PC-3 (cell line): ENCODE measurements at regions not wholly inside any gene's neighbourhood (a gene's known extent, or its start where the extent isn't known, plus 50 kb on each side); places are given as distances from the start of the nearest gene placed in this dataset.

ENCODE experiments used
- ATAC-seq: fragments of 200-7000 bp; cut with Tn5 transposase; 2 replicates; pipeline ENCODE4 v1.9.1; 2020; ENCODE audit warnings: mild to moderate bottlenecking, moderate library complexity
- BruUV-seq: library from RNA; stranded (reverse); fragments of 400-500 nt; replicated peaks from 2 replicates; lab custom pipeline; 2021; lab: Mats Ljungman, UMichigan
- CTCF ChIA-PET: fragments of 300-600 bp; sonication (Branson Sonifier 250); formaldehyde crosslinking; loops from one replicate; lab custom pipeline; 2022; ENCODE audit warnings: antibody characterized with exemption; lab: Charles Lee
- POLR2A ChIA-PET: fragments of 300-600 bp; sonication (Branson Sonifier 250); formaldehyde crosslinking; loops from one replicate; lab custom pipeline; 2022; ENCODE audit warnings: antibody characterized with exemption; ENCODE audit not compliant: unreplicated experiment; lab: Charles Lee
- DNase-seq: peaks from one replicate; pipeline ENCODE4 v3.0.0-alpha.2; 2015
- H2AFZ ChIP-seq: fragments of 300-600 bp; sonication (generic); 2 replicates; pipeline ENCODE4 v1.6.0; 2016; ENCODE audit warnings: antibody characterized with exemption, low read length
- H3F3A ChIP-seq: fragments of 300-600 bp; sonication (generic); one replicate; pipeline ENCODE4 v1.6.0; 2017; ENCODE audit warnings: antibody characterized with exemption, low read length, control low read depth, mild to moderate bottlenecking; ENCODE audit not compliant: unreplicated experiment
- H3K27ac ChIP-seq: fragments of 300-600 bp; sonication (generic); 2 replicates; pipeline ENCODE4 v1.5.1; 2016; ENCODE audit warnings: mild to moderate bottlenecking, low read length
- H3K27me3 ChIP-seq: fragments of 300-600 bp; sonication (generic); 2 replicates; pipeline ENCODE4 v1.6.1; 2016; ENCODE audit warnings: low read length, mixed read lengths
- H3K36me3 ChIP-seq: fragments of 300-600 bp; sonication (generic); 2 replicates; pipeline ENCODE4 v1.6.1; 2016; ENCODE audit warnings: low read depth, mixed run types, low read length, mixed read lengths
- H3K4me1 ChIP-seq: fragments of 300-600 bp; sonication (generic); 2 replicates; pipeline ENCODE4 v1.5.1; 2016; ENCODE audit warnings: low read length; ENCODE audit not compliant: insufficient read depth
- H3K4me2 ChIP-seq: fragments of 300-600 bp; sonication (generic); 2 replicates; pipeline ENCODE4 v1.6.0; 2016; ENCODE audit warnings: low read length
- H3K4me3 ChIP-seq: fragments of 300-600 bp; sonication (generic); 2 replicates; pipeline ENCODE4 v1.5.1; 2016; ENCODE audit warnings: mild to moderate bottlenecking, low read length, mixed read lengths
- H3K79me2 ChIP-seq: fragments of 300-600 bp; sonication (generic); 2 replicates; pipeline ENCODE4 v1.6.1; 2017; ENCODE audit warnings: low read length, mixed read lengths
- H3K9ac ChIP-seq: fragments of 300-600 bp; sonication (generic); 2 replicates; pipeline ENCODE4 v1.6.0; 2016; ENCODE audit warnings: mild to moderate bottlenecking, low read length
- H3K9me2 ChIP-seq: fragments of 300-600 bp; sonication (generic); replicated peaks from 2 replicates; pipeline ENCODE4 v1.6.1; 2016; ENCODE audit warnings: mixed run types, low read length, mixed read lengths
- H3K9me3 ChIP-seq: fragments of 300-600 bp; sonication (generic); 2 replicates; pipeline ENCODE4 v1.6.1; 2016; ENCODE audit warnings: low read length, mixed read lengths
- H4K20me1 ChIP-seq: fragments of 300-600 bp; sonication (generic); 2 replicates; pipeline ENCODE4 v1.6.1; 2016; ENCODE audit warnings: low read length, mixed read lengths
- CTCF ChIP-seq: fragments of 300-600 bp; sonication (generic); conservative IDR thresholded peaks from 2 replicates; pipeline ENCODE4 v1.5.1; 2017; ENCODE audit warnings: antibody characterized with exemption, low read depth, mild to moderate bottlenecking, low read length
- EZH2 ChIP-seq: fragments of 300-600 bp; sonication (generic); IDR thresholded peaks from one replicate; pipeline ENCODE4 v1.6.1; 2017; ENCODE audit warnings: antibody characterized with exemption, mild to moderate bottlenecking, low read length; ENCODE audit not compliant: unreplicated experiment
- EZH2phosphoT487 ChIP-seq: fragments of 300-600 bp; sonication (generic); IDR thresholded peaks from 2 replicates; pipeline ENCODE4 v1.6.1; 2018; ENCODE audit warnings: mild to moderate bottlenecking, antibody characterized with exemption, low read length, borderline replicate concordance
- intact Hi-C: fragments of 100-400 bp; cut with micrococcal nuclease; formaldehyde crosslinking; loops from 2 replicates; pipeline ENCODE4 v1.9.0; 2023

- POLR2A ChIA-PET = interaction anchor here (0.6 kb wide), 1 partner anchor 1093 kb away, joined by 4 read pairs; no protein-coding TSS in a partner anchor
- no peak for TF ChIP-seq CTCF
- no peak for TF ChIP-seq EZH2
- TF ChIP-seq EZH2phosphoT487 = no peak
- CTCF ChIA-PET = no interaction called here
These were observed 807.3 kb upstream of the RGS18 start for GRCh38 chr1:191350938-191351337.

GRCh38 chr1:191358724-191359123 is 799.5 kb upstream of the RGS18 start:
- intact Hi-C loops = no loop called here
- H3K4me1 ChIP-seq = no peaks in the 10 kb centered on the region
- no peaks in the 10 kb centered on the region for H3K27me3 ChIP-seq
- H3K9me2 ChIP-seq = no peaks in the 10 kb centered on the region
- no peak overlapping the region for H3K4me2 ChIP-seq
- no peaks in the 10 kb centered on the region for H4K20me1 ChIP-seq
- no peaks in the 10 kb centered on the region for H3F3A ChIP-seq
- TF ChIP-seq EZH2 = no peak
- no peak for TF ChIP-seq CTCF
- TF ChIP-seq EZH2phosphoT487 = no peak
- no TSS peak for BruUV-seq
- POLR2A ChIA-PET = no interaction called here
- no peak overlapping the region for H2AFZ ChIP-seq
- no peaks in the 10 kb centered on the region for H3K79me2 ChIP-seq
- no peak for DNase-seq
- no peak overlapping the region for H3K27ac ChIP-seq
- no peak overlapping the region for H3K4me3 ChIP-seq
- no peaks in the 10 kb centered on the region for H3K9me3 ChIP-seq
- H3K9ac ChIP-seq = no peak overlapping the region
- CTCF ChIA-PET = no interaction called here
- ATAC-seq = no peak
- H3K36me3 ChIP-seq = no peaks in the 10 kb centered on the region

More at GRCh38 chr1:191350938-191351337, 807.3 kb upstream of the RGS18 start:
- no TSS peak for BruUV-seq
- Histone ChIP-seq H3K27me3 (no peaks in the 10 kb centered on the region), H3K36me3 (no peaks in the 10 kb centered on the region), H4K20me1 (no peaks in the 10 kb centered on the region), H2AFZ (no peak overlapping the region), H3K9me2 (no peaks in the 10 kb centered on the region), H3K27ac (no peak overlapping the region), H3K9me3 (no peaks in the 10 kb centered on the region), H3K4me2 (no peak overlapping the region), H3K79me2 (no peaks in the 10 kb centered on the region), H3F3A (no peaks in the 10 kb centered on the region), H3K4me1 (no peaks in the 10 kb centered on the region), H3K4me3 (no peak overlapping the region), H3K9ac (no peak overlapping the region)
- ATAC-seq (no peak), DNase-seq (no peak)
- intact Hi-C loops = no loop called here

- no peak overlapping the region for H3K4me2 ChIP-seq
- ATAC-seq (no peak), DNase-seq (no peak)
- no peaks in the 10 kb centered on the region for H3K27me3 ChIP-seq
- no TSS peak for BruUV-seq
- intact Hi-C loops = no loop called here
- H3K9me3 ChIP-seq = no peaks in the 10 kb centered on the region
- H3K9ac ChIP-seq = no peak overlapping the region
- H3F3A ChIP-seq = no peaks in the 10 kb centered on the region
- H3K4me1 ChIP-seq = no peaks in the 10 kb centered on the region
- CTCF ChIA-PET = no interaction called here
- H3K4me3 ChIP-seq = no peak overlapping the region
- no peak for TF ChIP-seq CTCF
- no peak for TF ChIP-seq EZH2phosphoT487
- TF ChIP-seq EZH2 = no peak
- no peaks in the 10 kb centered on the region for H3K36me3 ChIP-seq
- H4K20me1 ChIP-seq = no peaks in the 10 kb centered on the region
- POLR2A ChIA-PET = no interaction called here
- no peaks in the 10 kb centered on the region for H3K9me2 ChIP-seq
- H3K79me2 ChIP-seq = no peaks in the 10 kb centered on the region
- H2AFZ ChIP-seq = no peak overlapping the region
- no peak overlapping the region for H3K27ac ChIP-seq
These were observed 791.6 kb upstream of the RGS18 start for GRCh38 chr1:191366686-191367085.
